22Rv1 (cell line): ENCODE measurements at regions not wholly inside any gene's neighbourhood (a gene's known extent, or its start where the extent isn't known, plus 50 kb on each side); places are given as distances from the start of the nearest gene placed in this dataset.

Experiments
- ZFX ChIP-seq: fragments of 450-650 bp; IDR thresholded peaks from 2 replicates; pipeline ENCODE4 v1.6.1; 2017; ENCODE audit warnings: antibody characterized with exemption, borderline replicate concordance
- TF ChIP-seq, protein P1 (sequence below): fragments of 450-650 bp; IDR thresholded peaks from 2 replicates; pipeline ENCODE4 v1.5.1; 2017; ENCODE audit warnings: mild to moderate bottlenecking

DNA sequence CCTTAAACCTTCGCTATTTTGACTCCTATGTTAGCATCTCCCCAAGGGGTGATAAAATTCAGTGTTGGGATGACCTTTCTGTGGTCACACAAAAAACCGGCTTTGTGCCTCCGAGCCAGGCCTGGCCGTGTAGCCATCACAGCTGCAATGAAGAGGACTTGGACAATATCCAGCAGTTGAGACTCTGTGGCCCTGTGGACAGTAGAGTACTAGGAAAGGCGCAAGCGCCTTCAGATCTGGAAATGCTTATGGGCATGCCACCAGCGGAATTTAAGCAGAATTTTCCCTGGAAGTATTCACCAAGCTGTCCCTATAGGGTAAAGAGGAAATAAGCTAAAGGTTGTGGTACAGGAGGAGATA lies 63.3 kb upstream of the SLC2A12 start:
- TF ChIP-seq, protein P1, sequence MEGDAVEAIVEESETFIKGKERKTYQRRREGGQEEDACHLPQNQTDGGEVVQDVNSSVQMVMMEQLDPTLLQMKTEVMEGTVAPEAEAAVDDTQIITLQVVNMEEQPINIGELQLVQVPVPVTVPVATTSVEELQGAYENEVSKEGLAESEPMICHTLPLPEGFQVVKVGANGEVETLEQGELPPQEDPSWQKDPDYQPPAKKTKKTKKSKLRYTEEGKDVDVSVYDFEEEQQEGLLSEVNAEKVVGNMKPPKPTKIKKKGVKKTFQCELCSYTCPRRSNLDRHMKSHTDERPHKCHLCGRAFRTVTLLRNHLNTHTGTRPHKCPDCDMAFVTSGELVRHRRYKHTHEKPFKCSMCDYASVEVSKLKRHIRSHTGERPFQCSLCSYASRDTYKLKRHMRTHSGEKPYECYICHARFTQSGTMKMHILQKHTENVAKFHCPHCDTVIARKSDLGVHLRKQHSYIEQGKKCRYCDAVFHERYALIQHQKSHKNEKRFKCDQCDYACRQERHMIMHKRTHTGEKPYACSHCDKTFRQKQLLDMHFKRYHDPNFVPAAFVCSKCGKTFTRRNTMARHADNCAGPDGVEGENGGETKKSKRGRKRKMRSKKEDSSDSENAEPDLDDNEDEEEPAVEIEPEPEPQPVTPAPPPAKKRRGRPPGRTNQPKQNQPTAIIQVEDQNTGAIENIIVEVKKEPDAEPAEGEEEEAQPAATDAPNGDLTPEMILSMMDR, result no peak
- no peak for TF ChIP-seq ZFX
